ENCODE measurements at regions not wholly inside any gene's neighbourhood (a gene's known extent, or its start where the extent isn't known, plus 50 kb on each side); places are given as distances from the start of the nearest gene placed in this dataset.

DNA sequence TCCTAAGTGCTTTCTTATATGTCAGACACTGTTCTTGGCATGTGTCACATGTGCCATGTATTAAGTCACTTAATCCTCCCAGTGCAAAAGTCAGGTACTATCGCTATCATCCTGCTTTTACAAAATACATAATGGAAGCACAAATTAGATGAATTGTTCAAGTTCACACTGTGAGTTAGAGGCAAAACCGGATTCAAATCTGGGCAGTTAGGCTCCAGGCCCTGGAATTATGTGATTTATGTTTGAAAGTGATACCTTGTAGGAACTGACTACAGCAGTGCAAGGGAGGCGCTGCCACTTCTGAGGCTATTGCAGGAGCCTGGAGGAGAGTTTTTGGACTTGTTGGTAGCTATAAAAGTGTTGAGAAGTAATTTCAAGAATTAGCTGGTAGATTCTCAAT is 358.3 kb downstream of the HLX start:
- TF ChIP-seq, protein P1, sequence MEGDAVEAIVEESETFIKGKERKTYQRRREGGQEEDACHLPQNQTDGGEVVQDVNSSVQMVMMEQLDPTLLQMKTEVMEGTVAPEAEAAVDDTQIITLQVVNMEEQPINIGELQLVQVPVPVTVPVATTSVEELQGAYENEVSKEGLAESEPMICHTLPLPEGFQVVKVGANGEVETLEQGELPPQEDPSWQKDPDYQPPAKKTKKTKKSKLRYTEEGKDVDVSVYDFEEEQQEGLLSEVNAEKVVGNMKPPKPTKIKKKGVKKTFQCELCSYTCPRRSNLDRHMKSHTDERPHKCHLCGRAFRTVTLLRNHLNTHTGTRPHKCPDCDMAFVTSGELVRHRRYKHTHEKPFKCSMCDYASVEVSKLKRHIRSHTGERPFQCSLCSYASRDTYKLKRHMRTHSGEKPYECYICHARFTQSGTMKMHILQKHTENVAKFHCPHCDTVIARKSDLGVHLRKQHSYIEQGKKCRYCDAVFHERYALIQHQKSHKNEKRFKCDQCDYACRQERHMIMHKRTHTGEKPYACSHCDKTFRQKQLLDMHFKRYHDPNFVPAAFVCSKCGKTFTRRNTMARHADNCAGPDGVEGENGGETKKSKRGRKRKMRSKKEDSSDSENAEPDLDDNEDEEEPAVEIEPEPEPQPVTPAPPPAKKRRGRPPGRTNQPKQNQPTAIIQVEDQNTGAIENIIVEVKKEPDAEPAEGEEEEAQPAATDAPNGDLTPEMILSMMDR (IDR thresholded peaks at IDR 0.05), result no peak
- no peak for TF ChIP-seq POLR2A (IDR thresholded peaks at IDR 0.05)
